Body of pancreas (tissue), 4 donors: ENCODE measurements at regions not wholly inside any gene's neighbourhood (a gene's known extent, or its start where the extent isn't known, plus 50 kb on each side); places are given as distances from the start of the nearest gene placed in this dataset.

Experiments used
- ATAC-seq: fragments of 150-250 bp; one replicate; pipeline ENCODE4 v1.9.1; 2016
- DNase-seq, 4 donors: peaks; one replicate each; pipeline ENCODE4 v3.0.0-alpha.2; 2019
- H3K27ac ChIP-seq, 4 donors: fragments of 200-600 bp; sonication (generic); 1 replicate in 3 of 4; 2 replicates in 1 of 4; pipeline versions ENCODE4 v1.5.1 to v1.6.1; 2016 to 2019; ENCODE audit warnings: mild to moderate bottlenecking in 1 of 4, mixed read lengths in 1 of 4, moderate library complexity in 1 of 4
- H3K27me3 ChIP-seq, 2 donors: fragments of 200-600 bp; sonication (generic); one replicate each; pipeline ENCODE4 v1.6.0; 2016; ENCODE audit warnings: mild to moderate bottlenecking in 1 of 2
- H3K36me3 ChIP-seq, 2 donors: fragments of 200-600 bp; sonication (generic); replicated peaks in 1 of 2; 2 replicates each; pipeline ENCODE4 v1.5.1; 2016; ENCODE audit warnings: low read depth in 2 of 2; ENCODE audit not compliant: insufficient read depth in 1 of 2
- H3K4me1 ChIP-seq: fragments of 200-600 bp; sonication (generic); one replicate; pipeline ENCODE4 v1.6.0; 2016
- H3K4me3 ChIP-seq, 2 donors: fragments of 200-600 bp; sonication (generic); 1 replicate in 1 of 2; 2 replicates in 1 of 2; pipeline ENCODE4 v1.5.1; 2016 to 2019
- H3K9me3 ChIP-seq, 3 donors: fragments of 200-600 bp; sonication (generic); 1 replicate in 2 of 3; 2 replicates in 1 of 3; pipeline ENCODE4 v1.5.1; 2016
- CTCF ChIP-seq, 7 experiments: fragments of 450-650 bp in 4 of 7; fragments of 200-600 bp in 3 of 7; sonication (generic) in 3 of 7; IDR thresholded peaks; one replicate each; pipeline ENCODE4 v1.5.1; 2016 to 2019; ENCODE audit warnings: antibody characterized with exemption in 7 of 7
- POLR2A ChIP-seq, 3 donors: fragments of 450-650 bp; IDR thresholded peaks; one replicate each; pipeline ENCODE4 v1.6.1; 2016; ENCODE audit warnings: antibody characterized with exemption in 3 of 3, mild to moderate bottlenecking in 2 of 3
- WGBS, 2 donors: methylation state at CpG; one replicate each; pipeline ENCODE4 v1.1.5; 2017; 5-methylcytosine and 5-hydroxymethylcytosine counted together
- intact Hi-C: fragments of 100-400 bp; cut with DNase I; formaldehyde crosslinking; loops from one replicate; pipeline ENCODE4 v1.15.1; 2023

GRCh38 chr7:81327468-81328266, 408.8 kb upstream of the SEMA3C start:
- ATAC-seq (no peak), DNase-seq (no peak)
- intact Hi-C loops = no loop called here
- TF ChIP-seq CTCF (IDR thresholded peaks at IDR 0.05) (no peak), POLR2A (IDR thresholded peaks at IDR 0.05) (no peak)
- no peak overlapping the region for H3K27ac ChIP-seq
- WGBS, 2 donors = 57 to 61% methylated on average over 4 of the region's 4 CpGs
- no peaks in the 10 kb centered on the region for H3K27me3 ChIP-seq
- no peak overlapping the region for H3K4me3 ChIP-seq
- H3K36me3 ChIP-seq = no peaks in the 10 kb centered on the region
- no peaks in the 10 kb centered on the region for H3K9me3 ChIP-seq
- no peaks in the 10 kb centered on the region for H3K4me1 ChIP-seq

GRCh38 chr7:81321949-81322348, 403.1 kb upstream of the SEMA3C start:
- H3K36me3 ChIP-seq = no peaks in the 10 kb centered on the region
- no peak for DNase-seq
- H3K9me3 ChIP-seq = no peaks in the 10 kb centered on the region
- H3K4me3 ChIP-seq = no peak overlapping the region
- no peaks in the 10 kb centered on the region for H3K27me3 ChIP-seq
- 32 to 34% methylated on average over 1 of the region's 1 CpG for WGBS, 2 donors
- intact Hi-C loops = no loop called here
- H3K27ac ChIP-seq = no peak overlapping the region
- no peak for ATAC-seq
- peaks cover 8% of the 10 kb centered on the region for H3K4me1 ChIP-seq
- TF ChIP-seq CTCF (IDR thresholded peaks at IDR 0.05) = no peak
- TF ChIP-seq POLR2A (IDR thresholded peaks at IDR 0.05) = no peak

DNA sequence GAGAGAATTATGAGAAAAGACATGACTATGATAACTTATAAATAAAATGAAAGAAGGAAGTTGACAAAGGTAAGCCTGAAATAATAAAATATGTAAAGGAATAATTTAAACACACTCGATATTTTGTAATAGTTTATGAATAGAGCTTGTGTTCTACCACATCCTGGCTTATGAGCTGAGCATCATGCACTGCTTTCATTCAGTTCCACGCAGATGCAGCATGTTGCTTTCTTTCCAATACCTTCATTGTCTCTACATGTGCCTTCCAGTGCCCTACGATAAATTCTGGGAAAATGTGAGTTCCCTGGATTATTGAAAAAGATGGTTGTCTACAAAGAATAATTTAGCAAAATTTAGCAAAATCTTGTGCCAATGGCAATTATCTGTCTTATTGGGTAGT, 398.9 kb upstream of the SEMA3C start:
- no peaks in the 10 kb centered on the region for H3K9me3 ChIP-seq
- no peaks in the 10 kb centered on the region for H3K36me3 ChIP-seq
- no peak overlapping the region for H3K27ac ChIP-seq
- DNase-seq (no peak), ATAC-seq (no peak)
- intact Hi-C loops = no loop called here
- WGBS, 2 donors = 88 to 90% methylated on average over 3 of the region's 3 CpGs
- no peaks in the 10 kb centered on the region for H3K27me3 ChIP-seq
- H3K4me3 ChIP-seq = no peak overlapping the region
- TF ChIP-seq CTCF (IDR thresholded peaks at IDR 0.05) = no peak
- TF ChIP-seq POLR2A (IDR thresholded peaks at IDR 0.05) = no peak
- peaks cover 8% of the 10 kb centered on the region for H3K4me1 ChIP-seq

DNA sequence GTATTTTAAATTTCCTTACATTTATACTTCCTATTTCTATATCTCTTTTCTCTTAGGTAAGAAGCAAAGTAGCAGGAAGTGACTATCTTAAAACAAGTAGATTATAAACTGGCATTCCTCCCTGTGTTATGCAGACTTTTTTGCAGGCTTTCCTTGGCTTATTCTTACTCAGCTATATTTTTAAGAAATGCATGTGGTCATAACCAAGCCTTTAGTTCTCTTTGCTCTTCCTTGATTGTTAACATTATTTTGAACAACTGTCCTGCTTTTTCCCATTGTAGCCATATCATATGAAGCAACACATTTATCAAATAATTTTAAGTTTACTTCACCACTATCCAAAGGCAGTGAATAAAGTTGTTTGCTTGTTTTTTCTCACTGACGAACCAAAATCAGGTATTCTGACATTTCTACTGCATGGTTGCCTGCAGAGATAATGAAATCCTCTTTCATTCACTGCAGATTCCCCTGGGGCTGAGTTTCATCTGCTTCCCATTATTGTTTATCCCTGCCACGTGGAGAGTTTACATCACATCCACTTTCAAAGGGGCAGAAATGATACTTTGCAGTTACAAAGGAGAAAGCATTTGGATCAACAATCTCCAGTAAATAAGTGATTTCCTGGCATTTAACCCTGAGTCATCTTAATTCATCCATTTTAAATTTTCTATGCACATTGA, 389.9 kb upstream of the SEMA3C start:
- Histone ChIP-seq H3K4me3 (no peak overlapping the region), H3K27me3 (no peaks in the 10 kb centered on the region), H3K36me3 (no peaks in the 10 kb centered on the region), H3K27ac (no peak overlapping the region), H3K9me3 (no peaks in the 10 kb centered on the region), H3K4me1 (no peaks in the 10 kb centered on the region)
- TF ChIP-seq POLR2A (IDR thresholded peaks at IDR 0.05) (no peak), CTCF (IDR thresholded peaks at IDR 0.05) (no peak)
- no peak for ATAC-seq
- no peak for DNase-seq
- intact Hi-C loops = no loop called here
- 35 to 46% methylated on average over 2 of the region's 2 CpGs for WGBS, 2 donors
